ENCODE measurements at regions not wholly inside any gene's neighbourhood (a gene's known extent, or its start where the extent isn't known, plus 50 kb on each side); places are given as distances from the start of the nearest gene placed in this dataset.

DNA sequence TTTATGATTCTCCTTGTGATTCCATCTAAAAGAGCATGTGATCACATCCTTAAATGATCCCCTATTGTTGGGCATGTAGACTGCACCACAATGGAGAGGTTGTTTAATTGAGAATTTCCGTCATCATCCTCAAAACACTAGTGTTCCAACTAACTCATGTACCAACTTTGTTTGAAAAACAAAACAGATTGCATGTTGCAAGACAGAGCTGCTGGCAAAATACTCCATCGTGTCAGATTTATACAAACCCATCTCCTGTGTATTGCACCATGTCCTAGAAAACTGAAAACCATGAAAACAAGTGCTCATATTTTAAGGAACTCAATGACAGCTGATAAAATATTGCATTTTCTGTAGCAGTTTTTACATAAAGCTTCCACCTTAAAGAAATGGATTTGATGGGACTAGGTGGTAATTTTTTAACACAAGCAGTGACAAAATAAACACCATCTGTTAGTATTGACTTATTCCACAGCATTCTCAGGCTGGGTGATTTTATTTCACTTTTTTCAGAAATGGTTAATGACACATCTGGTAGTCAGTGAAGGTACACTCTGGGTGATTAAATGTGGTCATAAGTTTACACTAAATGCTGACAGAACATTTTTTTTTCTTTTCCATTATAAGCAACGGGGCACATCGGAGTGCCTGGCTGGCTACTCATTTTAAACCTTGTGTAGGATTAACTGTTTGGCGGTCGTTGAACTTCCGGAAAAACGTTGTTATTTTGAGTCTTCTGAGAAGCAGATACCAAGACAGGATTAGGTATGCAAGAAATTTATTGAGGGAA, 602.9 kb upstream of the WWC1 start:
- TF ChIP-seq, protein P1, sequence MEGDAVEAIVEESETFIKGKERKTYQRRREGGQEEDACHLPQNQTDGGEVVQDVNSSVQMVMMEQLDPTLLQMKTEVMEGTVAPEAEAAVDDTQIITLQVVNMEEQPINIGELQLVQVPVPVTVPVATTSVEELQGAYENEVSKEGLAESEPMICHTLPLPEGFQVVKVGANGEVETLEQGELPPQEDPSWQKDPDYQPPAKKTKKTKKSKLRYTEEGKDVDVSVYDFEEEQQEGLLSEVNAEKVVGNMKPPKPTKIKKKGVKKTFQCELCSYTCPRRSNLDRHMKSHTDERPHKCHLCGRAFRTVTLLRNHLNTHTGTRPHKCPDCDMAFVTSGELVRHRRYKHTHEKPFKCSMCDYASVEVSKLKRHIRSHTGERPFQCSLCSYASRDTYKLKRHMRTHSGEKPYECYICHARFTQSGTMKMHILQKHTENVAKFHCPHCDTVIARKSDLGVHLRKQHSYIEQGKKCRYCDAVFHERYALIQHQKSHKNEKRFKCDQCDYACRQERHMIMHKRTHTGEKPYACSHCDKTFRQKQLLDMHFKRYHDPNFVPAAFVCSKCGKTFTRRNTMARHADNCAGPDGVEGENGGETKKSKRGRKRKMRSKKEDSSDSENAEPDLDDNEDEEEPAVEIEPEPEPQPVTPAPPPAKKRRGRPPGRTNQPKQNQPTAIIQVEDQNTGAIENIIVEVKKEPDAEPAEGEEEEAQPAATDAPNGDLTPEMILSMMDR (CRISPR knock-in tag; IDR thresholded peaks at IDR 0.05): no peak
- TF ChIP-seq ZSCAN12 (CRISPR knock-in tag; IDR thresholded peaks at IDR 0.05) (no peak), ZSCAN29 (CRISPR knock-in tag; conservative IDR thresholded peaks at IDR 0.05) (no peak), SUZ12 (IDR thresholded peaks at IDR 0.05; ENCODE audit: low read depth, low read length) (no peak), ZFP36 (IDR thresholded peaks at IDR 0.05; ENCODE audit: borderline replicate concordance, low read depth, low read length, partially characterized antibody) (no peak)
